GM21390 (cell line): ENCODE measurements at regions not wholly inside any gene's neighbourhood (a gene's known extent, or its start where the extent isn't known, plus 50 kb on each side); places are given as distances from the start of the nearest gene placed in this dataset.
"Not testable (repeated sequence)": the region's sequence is repeated elsewhere in the genome, so short reads cannot be mapped to it uniquely, and the experiment has no call there.

Source experiments
- ATAC-seq: cut with Tn5 transposase; IDR thresholded peaks from one replicate; pipeline ENCODE4 v1.9.1; 2021; ENCODE audit not compliant: unreplicated experiment

GRCh38 chr7:19378345-19378714 lies 233.1 kb upstream of the FERD3L start:
- ATAC-seq: no peak

- no peak for ATAC-seq
Observed at GRCh38 chr7:19377611-19378344, 232.6 kb upstream of the FERD3L start.

GRCh38 chr7:19376538-19376937 lies 231.3 kb upstream of the FERD3L start:
- ATAC-seq: no peak

DNA sequence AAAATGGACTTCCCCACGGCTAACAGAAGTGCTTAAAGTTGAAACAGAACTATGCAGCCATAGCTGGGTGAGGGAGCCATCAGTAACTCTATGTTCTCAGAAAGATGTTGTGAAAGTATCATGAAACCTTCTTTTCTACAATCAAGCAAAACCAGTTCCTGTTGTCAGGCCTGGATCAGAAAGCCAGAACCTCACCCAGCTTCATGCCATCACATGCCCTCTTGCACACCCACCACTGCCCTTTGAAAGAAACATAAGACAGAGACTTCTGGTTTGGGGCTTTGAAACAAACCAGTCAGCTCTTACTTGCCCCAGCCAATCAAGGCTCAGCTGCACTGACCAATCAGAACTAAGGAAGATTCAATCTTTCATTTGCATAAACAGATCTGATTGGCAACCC lies 230.8 kb upstream of the FERD3L start:
- ATAC-seq: no peak

DNA sequence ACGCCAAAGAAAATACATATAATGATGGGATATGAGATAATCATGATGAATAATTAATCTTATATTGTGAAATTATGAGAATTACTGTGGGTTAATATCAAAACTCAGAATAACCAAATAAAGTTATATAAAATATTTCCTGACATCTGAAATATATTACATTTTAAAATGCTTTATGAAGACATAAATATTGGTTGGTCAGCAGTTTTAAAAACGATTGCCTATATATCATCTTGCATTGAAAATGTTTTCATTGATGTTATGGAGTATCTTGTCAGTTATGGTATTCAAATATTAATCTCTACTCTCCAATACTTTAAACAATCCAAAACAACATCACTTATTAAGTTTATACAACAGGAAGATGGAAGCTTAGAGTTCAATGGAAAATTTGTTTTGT lies 228.1 kb upstream of the FERD3L start:
- no peak for ATAC-seq

DNA sequence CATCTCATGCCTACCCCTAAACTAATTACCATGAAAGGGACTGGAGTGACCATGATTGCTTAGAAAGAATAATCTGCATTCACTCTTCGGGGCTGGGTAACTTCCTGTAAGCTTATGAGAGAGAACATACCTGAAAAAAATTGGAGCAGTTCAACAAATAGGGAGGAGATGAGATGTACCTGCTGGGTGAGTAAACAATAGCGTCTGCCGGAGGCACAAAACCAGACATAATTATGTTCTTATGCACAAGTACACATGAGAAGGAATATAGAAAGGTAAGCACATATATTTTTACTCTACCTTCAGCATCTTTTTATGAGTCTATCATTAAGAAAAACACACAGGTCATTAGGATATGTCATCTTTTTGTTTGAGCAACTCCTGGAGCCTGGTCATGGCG lies 224.6 kb upstream of the FERD3L start:
- ATAC-seq: no peak

GRCh38 chr7:19369182-19369581 lies 224.0 kb upstream of the FERD3L start:
- ATAC-seq: no peak

GRCh38 chr7:19368491-19368925 lies 223.3 kb upstream of the FERD3L start:
- no peak for ATAC-seq

DNA sequence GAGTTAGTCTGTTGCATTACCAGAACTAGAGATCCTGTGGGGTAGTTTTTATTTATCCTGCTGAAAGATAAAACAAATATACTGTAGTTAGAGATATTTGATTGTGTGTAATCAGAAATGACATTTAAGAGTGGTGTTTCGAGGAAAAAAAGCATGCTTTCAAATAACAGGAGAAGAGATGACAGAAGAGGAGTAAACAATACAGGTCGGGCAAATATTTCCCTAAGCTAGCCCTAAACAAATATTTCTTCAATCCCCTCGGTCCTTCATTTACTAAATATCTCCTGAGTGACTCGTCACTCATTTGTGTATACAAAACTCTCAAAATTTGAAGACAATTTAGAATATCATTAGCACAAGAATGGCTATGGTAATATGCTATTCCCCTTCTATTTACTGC lies 219.7 kb upstream of the FERD3L start:
- ATAC-seq: no peak

DNA sequence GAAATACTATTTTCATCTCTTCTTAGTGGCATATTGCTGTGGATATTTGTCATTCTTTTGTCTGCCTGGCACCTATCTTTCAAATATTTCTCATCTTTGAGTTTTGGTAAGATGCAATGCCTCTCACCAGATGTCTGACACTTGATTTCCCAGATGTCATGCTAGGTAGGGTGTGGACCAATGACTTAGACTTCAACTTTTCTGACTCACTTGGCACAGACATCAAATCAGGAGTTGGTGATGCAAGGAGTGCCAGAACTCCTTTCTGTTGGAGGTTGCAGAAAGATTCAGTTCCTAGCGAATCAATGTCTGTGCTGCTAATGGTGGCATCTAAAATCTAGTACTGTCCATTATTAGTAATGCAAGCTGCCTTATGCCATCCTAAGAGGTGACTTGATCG lies 216.9 kb upstream of the FERD3L start:
- no peak for ATAC-seq

DNA sequence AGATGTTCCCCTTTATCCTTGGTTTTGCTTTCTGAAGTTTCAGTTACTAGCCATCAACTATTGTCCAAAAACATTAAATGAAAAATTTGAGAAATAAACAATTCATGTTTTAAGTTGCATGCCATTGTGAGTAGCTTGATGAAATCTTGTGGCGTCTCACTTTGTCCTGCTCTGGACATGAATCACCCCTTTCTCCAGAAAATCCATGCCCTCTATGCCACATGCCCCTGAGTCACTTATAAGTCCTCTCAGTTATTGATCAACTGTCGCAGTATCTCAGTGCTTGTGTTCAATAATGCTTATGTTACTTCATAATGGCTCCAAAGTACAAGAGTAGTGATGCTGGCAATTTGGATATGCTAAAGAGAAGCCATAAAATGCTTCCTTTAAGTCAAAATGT lies 208.0 kb upstream of the FERD3L start:
- ATAC-seq: no peak

DNA sequence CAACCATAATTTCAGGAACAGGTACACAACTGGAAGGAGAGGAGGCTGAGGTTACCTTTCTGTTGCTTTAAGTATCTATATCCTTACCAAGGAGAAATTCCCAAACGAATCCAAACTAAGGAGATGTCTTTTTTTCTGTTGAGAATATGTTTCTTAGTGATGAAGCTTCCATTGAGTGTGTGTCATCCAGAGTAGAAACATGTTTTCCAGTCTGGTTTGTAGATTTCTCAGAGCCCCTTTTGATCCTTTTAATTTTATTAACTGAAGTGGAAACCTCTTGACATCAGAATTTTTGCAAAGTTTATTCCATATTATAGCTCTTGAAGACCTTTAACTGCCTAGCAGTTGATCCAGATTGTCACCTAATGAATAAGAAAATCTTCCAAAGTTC lies 207.1 kb upstream of the FERD3L start:
- ATAC-seq: no peak

DNA sequence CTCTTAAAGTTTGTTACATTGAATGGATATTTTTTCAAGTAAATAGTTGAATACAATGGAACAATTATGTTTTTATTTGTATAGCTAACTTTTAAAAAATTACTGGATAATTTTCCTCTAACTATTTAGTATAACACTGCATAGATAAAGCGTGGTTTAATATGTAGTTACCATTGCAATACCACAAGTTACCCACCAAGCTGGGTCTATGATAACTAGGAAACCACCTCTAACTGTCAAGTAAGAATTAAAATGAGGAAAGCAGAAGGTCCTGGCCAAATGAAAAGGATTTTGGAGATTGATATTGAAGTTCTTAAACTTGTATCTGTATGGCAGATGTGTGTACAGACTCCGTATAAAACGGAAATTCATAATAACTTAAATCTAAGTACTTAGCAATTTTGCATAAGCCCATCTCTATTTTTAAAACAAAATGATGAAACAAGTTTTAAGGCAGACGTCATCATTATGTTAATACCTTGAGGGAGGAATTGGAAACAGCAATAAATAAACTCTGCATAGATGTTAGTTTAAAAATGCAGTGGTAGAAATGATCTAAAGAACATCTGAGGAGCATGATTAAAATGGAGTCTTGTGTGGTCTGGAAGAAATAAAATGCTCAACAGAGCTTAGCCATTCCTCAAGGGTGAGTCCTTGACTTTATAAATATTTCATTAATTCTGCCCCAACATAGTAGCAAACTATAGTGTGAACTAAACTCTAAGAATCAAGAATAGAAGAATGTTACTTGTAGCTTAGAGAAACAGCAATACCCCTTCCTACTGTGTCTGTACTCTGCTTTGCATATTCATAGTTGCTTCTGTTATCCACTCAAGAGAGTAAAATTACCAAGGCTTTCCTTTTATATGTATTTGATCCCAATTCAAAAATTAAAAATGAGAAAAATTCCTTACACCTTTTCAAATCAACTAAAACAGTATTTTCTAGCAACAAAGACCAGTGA lies 206.4 kb upstream of the FERD3L start:
- no peak for ATAC-seq

DNA sequence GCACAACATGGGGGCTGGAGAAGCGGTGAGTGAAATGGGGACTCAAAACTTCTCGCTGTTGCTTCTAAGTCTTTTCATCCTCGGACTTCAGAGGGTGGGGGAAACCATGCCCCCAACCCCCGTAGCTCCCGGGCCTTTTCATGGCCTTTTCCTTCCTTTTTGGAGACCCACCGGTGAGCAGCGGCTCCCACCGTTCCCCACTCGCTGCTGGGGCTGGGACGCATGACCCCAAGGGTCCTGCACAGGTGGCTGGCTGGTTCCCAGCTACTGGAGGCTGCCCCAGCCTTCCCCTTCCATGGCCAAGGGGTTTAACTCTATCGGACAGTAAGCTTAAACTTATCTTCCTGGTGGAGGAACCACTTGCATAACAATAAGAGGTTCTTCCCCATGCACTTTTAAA lies 194.3 kb upstream of the FERD3L start:
- no peak for ATAC-seq

DNA sequence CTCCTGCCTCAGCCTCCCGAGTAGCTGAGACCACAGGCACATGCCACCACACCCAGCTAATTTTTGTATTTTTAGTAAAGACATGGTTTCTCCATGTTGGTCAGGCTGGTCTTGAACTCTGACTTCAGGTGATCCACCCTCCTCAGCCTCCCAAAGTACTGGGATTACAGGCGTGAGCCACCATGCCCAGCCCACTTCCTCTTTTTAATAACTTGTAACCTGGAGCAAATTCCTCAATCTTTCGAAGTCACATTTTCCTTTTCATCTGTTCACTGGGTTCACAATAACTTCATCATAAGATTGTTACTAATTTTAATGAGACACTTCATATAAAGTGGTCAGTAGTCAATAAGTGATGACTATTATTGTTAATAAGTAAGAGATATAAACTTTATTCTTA lies 193.3 kb upstream of the FERD3L start:
- ATAC-seq: not testable (repeated sequence)

- no peak for ATAC-seq
Observed at GRCh38 chr7:19336836-19337383, 191.7 kb upstream of the FERD3L start.

GRCh38 chr7:19333706-19334105 lies 188.5 kb upstream of the FERD3L start:
- ATAC-seq: no peak

- no peak for ATAC-seq
Observed at GRCh38 chr7:19327018-19327417, 181.8 kb upstream of the FERD3L start.

- no peak for ATAC-seq
Observed at GRCh38 chr7:19322002-19322401, 176.8 kb upstream of the FERD3L start.

DNA sequence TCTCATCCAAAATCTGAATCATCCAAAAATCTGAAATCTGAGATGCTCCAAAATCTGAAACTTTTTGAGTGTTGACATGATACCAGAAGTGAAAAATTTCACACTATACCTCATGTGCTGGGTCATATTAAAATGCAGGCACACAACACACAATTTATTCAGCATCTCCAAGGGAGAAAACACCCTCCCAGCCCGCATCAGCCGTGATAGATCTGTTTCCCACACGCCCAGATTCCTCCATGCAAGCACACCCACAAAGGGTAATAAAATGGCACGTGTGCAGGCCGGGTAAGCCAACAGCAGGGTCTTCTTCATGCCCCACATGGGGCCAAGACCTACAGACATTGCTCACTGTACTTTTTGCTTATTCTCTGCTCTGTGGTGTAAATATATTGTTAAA lies 173.1 kb upstream of the FERD3L start:
- ATAC-seq: no peak

DNA sequence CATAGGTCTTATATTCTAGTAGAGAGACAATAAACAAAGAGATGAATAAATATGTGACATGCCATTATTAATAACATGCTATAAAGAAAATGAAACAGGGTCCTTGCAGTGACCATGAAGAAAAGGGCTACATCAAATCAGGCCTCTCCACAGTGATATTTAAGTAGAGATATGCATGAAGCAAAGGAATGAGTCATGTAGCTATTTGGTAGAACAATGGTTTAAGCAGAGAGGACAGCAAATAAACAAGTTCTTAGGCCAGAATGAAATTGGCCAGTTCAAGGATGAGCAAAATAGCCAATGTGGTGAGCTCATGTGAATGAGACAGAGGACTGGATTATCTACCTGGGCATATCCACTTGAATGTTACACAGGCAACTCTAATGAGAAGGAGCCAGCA lies 172.2 kb upstream of the FERD3L start:
- ATAC-seq: no peak

DNA sequence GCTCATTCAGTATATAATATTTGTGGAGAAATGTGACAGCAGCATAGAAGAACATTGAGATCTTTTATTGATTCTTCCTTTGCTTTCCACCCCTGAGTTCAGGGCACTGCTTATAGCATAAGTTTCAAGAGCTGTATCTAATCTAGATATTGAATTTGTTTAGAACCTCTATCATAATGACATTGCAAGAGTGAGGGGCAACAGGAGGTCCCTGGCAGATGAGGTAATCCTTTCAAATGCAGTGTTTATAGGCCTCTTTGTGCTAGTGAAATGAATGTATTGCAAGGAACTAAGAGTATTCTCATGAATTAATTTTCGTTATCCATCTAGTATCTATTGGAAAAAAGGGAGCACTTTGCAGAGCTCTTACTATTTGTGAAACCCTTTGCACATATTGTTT lies 167.2 kb upstream of the FERD3L start:
- no peak for ATAC-seq
